GM12874 (cell line): ENCODE measurements at regions not wholly inside any gene's neighbourhood (a gene's known extent, or its start where the extent isn't known, plus 50 kb on each side); places are given as distances from the start of the nearest gene placed in this dataset.

ENCODE experiments used
- CTCF ChIP-seq: IDR thresholded peaks from 2 replicates; pipeline ENCODE4 v1.5.1; 2011; ENCODE audit warnings: low read depth, mild to moderate bottlenecking, control low read depth, low read length, moderate library complexity; ENCODE audit not compliant: insufficient read depth

DNA sequence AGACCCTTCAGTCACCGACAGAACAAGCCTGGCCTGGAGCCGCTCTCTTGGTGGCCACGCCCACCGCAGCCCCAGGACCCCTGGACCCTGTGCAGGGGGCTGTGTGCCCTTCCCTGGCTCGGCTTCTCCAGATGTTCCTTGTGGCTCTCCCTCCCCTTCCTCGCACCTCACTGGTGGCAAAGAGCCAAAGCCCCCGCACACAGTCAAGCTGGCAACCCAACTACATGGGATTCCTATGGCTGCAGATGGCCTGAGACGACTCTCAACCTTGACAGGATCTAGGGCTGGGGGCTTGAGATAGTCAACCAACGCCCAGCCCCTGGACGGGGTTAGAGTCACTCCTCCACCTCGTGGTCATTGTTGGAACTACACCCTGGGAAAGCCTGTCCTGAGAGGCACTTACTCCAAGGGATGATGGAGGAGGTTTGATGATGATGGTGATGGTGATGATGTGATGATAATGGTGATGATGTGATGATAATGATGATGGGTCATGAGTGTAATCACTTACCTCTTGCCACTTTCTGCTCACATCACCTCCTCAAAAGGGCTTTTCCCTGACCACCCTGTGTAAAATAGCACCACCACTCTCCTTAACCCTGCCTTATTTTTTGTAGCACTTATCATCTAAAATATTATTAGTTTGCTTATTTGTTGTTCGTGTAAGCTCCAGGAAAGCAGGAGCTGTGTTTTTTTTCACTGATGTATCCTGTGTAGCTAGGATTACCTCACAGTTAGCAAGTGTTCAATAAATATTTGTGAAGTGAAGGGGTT is 278.4 kb downstream of the LRFN2 start:
- peak; percentile 86 for TF ChIP-seq CTCF

DNA sequence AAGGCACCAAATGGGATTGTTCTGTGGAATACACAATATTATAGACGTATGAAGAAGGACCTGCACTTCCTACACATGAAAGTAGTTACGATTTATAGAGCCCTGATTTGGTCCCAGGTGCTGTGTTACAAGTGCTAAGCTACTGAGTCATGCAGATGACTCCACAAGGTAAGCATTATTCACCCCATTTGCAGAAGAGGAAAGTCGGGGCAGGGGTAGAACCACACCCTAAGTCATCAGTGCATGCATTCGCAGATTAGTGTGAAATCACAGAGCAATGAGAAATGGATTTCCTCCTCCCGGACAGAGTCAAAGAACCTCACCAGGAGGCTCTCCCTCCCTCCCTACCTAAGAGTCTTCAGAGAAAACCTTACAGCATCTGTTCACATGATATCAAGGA is 279.5 kb downstream of the LRFN2 start:
- no peak for TF ChIP-seq CTCF

DNA sequence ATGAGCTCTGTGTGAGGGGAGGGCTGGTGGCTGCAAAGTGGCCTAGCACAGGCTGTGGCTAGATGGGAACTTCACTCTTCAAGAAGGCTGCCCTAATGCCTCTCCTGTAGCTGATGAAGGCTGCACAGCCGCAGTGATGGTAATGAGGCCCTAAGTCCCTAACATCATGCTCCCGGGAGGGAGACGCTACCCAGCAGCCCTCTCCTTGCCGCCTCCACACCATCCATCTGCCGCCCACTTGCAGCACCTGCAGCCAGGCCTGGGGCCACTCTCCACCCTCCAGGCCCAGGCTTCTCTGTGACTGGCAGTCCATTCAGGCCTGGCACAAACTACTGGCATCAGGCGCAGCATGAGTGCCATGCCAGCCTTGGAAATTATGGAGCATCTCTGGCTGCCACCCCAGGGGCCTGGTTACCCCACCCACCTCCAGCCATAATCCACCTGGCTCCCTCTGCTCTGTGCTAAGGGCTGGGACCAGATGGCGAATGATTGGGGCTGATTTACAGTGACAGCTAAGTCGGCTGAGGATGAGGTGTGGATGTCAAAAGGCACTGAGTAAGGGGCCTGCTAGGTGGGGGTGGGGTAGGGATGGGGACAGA is 284.2 kb downstream of the LRFN2 start:
- no peak for TF ChIP-seq CTCF

DNA sequence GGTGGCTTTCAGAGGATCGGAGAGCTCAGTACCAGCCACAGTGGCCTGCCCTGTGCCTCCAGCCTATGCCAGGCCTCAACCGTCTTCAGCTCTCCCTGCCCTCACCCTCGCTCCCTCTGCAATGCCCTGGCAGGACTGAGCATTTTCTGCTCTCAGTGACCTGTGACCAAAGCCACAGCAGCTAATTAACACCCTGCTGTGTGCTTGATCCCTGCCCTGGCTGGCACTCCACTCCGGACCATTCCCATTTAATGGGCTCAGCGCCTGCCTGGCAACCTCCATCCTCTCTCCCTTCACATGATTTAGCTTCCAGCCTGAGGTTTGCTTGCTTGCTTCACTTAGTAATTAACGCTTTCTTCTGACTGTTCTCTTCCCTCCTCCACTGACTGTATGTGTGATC is 287.5 kb downstream of the LRFN2 start:
- TF ChIP-seq CTCF = no peak

DNA sequence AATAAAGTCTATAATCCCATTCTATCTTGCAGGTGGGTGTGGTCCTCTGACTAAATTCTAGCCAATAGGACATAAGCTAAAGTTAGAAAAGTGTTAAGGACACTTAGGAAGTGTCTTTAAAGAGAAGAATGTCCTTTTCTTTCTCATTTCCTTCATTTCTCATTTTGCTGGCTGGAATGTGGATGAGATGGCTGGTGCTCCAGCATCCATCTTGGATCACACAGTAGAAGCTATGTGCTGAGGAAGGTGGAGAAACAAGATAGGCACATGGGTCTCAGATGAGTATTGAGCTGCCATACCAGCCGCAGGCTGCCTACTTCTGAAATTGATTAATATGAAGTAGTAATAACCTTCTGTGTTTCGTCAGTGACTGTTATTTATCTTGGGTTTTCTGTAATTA is 289.0 kb downstream of the LRFN2 start:
- no peak for TF ChIP-seq CTCF

DNA sequence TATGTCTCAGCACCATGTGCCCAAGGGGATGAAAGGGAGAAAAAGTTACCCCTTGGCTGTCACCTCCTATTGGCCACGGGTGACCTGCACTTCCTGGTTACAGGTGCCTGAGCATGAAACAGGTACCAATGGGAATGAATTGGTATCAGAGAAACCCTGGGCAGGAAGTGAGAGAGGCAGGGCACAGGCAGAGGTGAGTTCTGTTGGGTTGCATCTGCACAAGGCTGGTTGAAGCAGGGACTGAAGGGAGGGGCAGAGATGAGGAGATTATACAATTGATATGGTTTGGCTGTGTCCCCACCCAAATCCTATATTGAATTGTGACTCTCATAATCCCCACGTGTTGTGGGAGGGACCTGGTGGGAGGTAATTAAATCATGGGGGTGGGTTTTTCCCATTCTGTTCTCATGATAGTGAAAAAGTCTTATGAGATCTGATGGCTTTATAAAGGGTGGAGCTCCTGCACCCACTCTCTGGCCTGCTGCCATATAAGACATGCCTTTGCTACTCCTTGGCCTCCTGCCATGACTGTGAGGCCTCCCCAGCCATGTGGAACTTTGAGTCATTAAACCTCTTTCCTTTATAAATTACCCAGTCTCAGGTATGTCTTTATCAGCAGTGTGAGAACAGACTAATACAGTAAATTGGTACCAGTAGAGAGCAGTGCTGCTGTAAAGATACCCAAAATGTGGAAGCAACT is 291.8 kb downstream of the LRFN2 start:
- TF ChIP-seq CTCF = no peak

DNA sequence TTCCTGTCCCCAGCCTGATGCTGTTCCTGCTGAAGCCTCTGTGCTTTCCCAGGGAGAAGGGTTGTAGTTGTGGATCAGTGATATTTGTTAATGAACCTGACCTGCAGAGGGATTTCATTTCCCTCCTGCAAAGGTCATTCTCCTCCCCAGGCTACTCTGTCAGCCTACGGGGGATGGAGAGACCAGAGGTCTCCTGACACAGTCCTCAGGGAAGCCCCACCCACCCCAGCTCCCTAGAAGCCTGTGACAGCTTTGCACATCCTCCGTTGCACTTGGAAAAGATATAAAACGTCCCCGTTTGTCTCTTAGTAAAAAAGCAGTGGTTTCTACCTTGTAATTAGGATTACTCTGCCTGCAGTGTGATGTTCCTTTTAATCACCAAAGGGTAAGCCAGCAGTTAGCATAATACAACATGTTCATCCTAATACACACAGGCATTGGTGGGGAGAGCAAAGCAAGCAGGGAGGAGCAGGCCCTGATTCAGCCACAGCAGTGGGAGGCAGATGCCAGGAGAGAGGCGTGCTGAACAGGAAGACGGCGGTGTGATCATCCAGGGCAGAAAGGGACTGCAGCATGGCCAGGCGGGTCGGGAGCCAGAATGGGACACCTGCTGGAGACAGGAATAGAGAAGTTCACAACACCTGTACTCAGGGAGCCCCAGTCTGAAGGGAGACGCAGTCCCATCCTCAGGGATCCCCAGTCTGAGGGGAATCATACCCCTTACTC is 293.5 kb downstream of the LRFN2 start:
- no peak for TF ChIP-seq CTCF
